Heart right ventricle (tissue), 16 donors: ENCODE measurements at regions not wholly inside any gene's neighbourhood (a gene's known extent, or its start where the extent isn't known, plus 50 kb on each side); places are given as distances from the start of the nearest gene placed in this dataset.

Experiments used
- ATAC-seq, 8 donors: fragments of 200-7000 bp; cut with Tn5 transposase; one replicate each; pipeline ENCODE4 v1.9.1; 2020; ENCODE audit warnings: mild to moderate bottlenecking in 8 of 8, moderate library complexity in 8 of 8, moderate number of reproducible peaks in 1 of 8
- DNase-seq, 2 donors: peaks; one replicate each; pipeline ENCODE4 v3.0.0-alpha.2; 2020
- H3K27ac ChIP-seq, 10 donors: fragments of 200-600 bp; sonication (generic) in 2 of 10; one replicate each; pipeline versions ENCODE4 v1.5.0 to v1.8.0; 2020 to 2022; ENCODE audit warnings: mild to moderate bottlenecking in 3 of 10
- H3K27me3 ChIP-seq, 7 donors: fragments of 200-600 bp; one replicate each; pipeline ENCODE4 v1.8.0; 2021 to 2022; ENCODE audit warnings: mild to moderate bottlenecking in 2 of 7
- H3K36me3 ChIP-seq, 9 donors: fragments of 200-600 bp; sonication (generic) in 1 of 9; one replicate each; pipeline versions ENCODE4 v1.5.0 to v1.8.0; 2020 to 2022; ENCODE audit warnings: mild to moderate bottlenecking in 2 of 9
- H3K4me1 ChIP-seq, 9 donors: fragments of 200-600 bp; sonication (generic) in 1 of 9; one replicate each; pipeline versions ENCODE4 v1.5.0 to v1.8.0; 2020 to 2022; ENCODE audit warnings: mild to moderate bottlenecking in 4 of 9
- H3K4me3 ChIP-seq, 10 donors: fragments of 200-600 bp; sonication (generic) in 2 of 10; one replicate each; pipeline versions ENCODE4 v1.5.0 to v1.8.0; 2020 to 2022; ENCODE audit warnings: mild to moderate bottlenecking in 7 of 10, moderate library complexity in 2 of 10
- H3K9me3 ChIP-seq, 11 donors: fragments of 200-600 bp in 10 of 11; sonication (generic) in 2 of 11; one replicate each; pipeline versions ENCODE4 v1.5.0 to v1.8.0; 2013 to 2022; ENCODE audit warnings: mild to moderate bottlenecking in 2 of 11, control low read depth in 1 of 11, moderate library complexity in 1 of 11
- WGBS, 2 donors: extraction: QIAGEN DNeasy Blood & Tissue Kit; methylation state at CpG; one replicate each; pipeline ENCODE4 v1.1.7; 2013; ENCODE audit warnings: inconsistent platforms in 1 of 2; 5-methylcytosine and 5-hydroxymethylcytosine counted together
- intact Hi-C, 10 donors: fragments of 100-400 bp; cut with DNase I; formaldehyde crosslinking; loops; one replicate each; pipeline versions ENCODE4 v1.11.1 to v1.14.2; 2022
- TF ChIP-seq, protein P1 (sequence below), 9 donors: fragments of 200-600 bp; sonication (generic) in 2 of 9; IDR thresholded peaks; one replicate each; pipeline versions ENCODE4 v1.5.0 to v1.8.0; 2021 to 2022; ENCODE audit warnings: antibody characterized with exemption in 9 of 9, mild to moderate bottlenecking in 5 of 9, moderate library complexity in 1 of 9
- donor health status: Arrhythmogenic right ventricular cardiomyopathy.
- donor health status: ischemic (EF 13 %, LVEDD 7.1; RV severe dilation, severe dysfunction).
- donor health status: healthy with polysubstance abuse.
- donor health status: DM: no; HTN: yes; CAD: no.
- donor health status: DM: no; HTN: no; CAD: no.
- donor health status: ischemic (EF 25% LVEDD 6.9; RV normal size, moderate dysfunction).
- donor health status: ischemic (EF 25% LVEDD 5.7; RV mildly dilated, moderate dysfunction).
- donor health status: healthy.
- donor health status: DM: yes; HTN: yes; CAD: no.
- donor health status: Ischemic cardiomyopathy.
- donor health status: ischemic (EF 35%, LVEDD 5.7; RV mildly dilated, moderate dysfunction).
- donor health status: nonischemic (EF 11% LVEDD 7.7; RV severe dilation, severe dysfunction).
- donor health status: DM: yes; HTN: yes; CAD: no.
- donor health status: PGD.
- donor health status: ischemic (EF 29% LVEDD 5.4; RV normal size, mild dysfunction).
- donor health status: nonischemic (EF 23%, LVEDD 6.1; RV moderate dilation, normal function).

DNA sequence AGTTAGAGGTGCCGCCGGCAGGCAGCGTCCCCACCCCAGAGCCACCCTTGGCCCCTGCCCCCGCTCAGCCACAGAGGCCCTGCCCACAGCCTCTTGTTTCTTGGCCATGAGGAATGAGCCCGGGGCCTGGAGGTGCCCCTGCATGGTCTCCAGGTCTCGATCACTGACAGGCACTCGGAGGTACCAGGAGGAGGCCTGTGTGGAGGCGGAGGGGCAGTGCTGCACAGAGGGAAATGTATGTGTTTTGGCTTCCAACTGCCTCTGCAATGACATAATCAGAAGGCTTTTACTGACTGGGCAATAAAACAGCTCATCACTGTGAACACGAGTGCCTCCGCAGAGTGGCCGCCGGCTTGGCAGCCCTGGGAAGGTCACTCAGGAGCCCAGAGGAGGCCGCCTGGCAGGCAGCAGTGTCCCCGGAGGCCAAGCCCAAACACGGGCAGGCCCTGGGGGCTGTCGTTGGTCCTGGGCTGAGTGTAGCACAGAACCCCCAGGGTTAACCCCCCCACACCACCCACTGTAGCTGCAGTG is 61.1 kb upstream of the GATA5 start:
- no peak overlapping the region for H3K4me3 ChIP-seq
- TF ChIP-seq, protein P1, sequence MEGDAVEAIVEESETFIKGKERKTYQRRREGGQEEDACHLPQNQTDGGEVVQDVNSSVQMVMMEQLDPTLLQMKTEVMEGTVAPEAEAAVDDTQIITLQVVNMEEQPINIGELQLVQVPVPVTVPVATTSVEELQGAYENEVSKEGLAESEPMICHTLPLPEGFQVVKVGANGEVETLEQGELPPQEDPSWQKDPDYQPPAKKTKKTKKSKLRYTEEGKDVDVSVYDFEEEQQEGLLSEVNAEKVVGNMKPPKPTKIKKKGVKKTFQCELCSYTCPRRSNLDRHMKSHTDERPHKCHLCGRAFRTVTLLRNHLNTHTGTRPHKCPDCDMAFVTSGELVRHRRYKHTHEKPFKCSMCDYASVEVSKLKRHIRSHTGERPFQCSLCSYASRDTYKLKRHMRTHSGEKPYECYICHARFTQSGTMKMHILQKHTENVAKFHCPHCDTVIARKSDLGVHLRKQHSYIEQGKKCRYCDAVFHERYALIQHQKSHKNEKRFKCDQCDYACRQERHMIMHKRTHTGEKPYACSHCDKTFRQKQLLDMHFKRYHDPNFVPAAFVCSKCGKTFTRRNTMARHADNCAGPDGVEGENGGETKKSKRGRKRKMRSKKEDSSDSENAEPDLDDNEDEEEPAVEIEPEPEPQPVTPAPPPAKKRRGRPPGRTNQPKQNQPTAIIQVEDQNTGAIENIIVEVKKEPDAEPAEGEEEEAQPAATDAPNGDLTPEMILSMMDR (IDR thresholded peaks at IDR 0.05): no peak
- intact Hi-C loops: no loop called here
- peak; percentile 58 to 63 for DNase-seq
- no peaks in the 10 kb centered on the region for H3K36me3 ChIP-seq
- H3K27me3 ChIP-seq: peaks cover 0 to 11% (median 0%) of the 10 kb centered on the region in 7 donors
- 49 to 61% methylated on average over 16 of the region's 16 CpGs for WGBS, 2 donors
- peak overlapping the region; percentile 29 to 86 (median 72) for H3K27ac ChIP-seq
- H3K9me3 ChIP-seq: no peaks in the 10 kb centered on the region
- peak; percentile 57 to 84 (median 67) for ATAC-seq
- H3K4me1 ChIP-seq: peaks cover 3 to 33% (median 14%) of the 10 kb centered on the region in 9 donors

DNA sequence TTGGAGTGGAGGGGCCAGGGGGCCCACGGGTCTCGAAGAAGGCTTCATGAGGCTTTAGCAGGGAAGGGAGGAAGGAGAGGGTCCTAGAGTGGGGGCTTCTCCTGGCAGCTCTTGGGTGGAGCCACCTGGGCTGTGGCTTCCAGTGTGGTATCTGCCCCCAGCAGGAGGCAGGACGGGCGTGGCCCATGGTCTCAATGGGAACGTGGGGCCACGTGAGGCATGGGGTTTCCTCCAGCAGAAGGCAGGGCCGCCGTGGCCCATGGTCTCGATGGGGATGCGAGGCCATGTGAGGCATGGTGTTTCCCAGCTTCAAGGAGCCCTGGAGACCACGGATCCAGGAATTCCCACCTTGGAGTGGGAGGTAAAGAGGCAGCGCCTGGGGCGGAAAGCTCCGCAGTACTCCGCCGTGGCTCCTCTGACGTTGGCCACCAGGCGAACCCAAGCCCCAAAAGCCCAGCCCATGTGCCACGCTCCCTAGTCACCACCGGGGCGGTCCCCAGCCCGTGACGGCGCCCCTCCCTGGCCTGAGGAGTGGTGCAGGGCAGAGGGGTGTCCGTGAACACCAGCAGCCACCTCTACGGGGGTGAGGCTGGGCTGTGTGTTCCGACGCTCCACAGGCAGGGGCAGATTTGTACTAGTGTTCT is 62.0 kb upstream of the GATA5 start:
- TF ChIP-seq, protein P1 (IDR thresholded peaks at IDR 0.05): no peak
- H3K27ac ChIP-seq: peak overlapping the region in 8 of 10 donors; percentile 29 to 86 (median 76)
- H3K9me3 ChIP-seq: no peaks in the 10 kb centered on the region
- H3K4me1 ChIP-seq: peaks cover 3 to 33% (median 14%) of the 10 kb centered on the region in 9 donors
- no peak overlapping the region for H3K4me3 ChIP-seq
- no peak for DNase-seq
- intact Hi-C loops: no loop called here
- no peaks in the 10 kb centered on the region for H3K36me3 ChIP-seq
- peaks cover 0 to 3% (median 0%) of the 10 kb centered on the region in 7 donors for H3K27me3 ChIP-seq
- 85 to 87% methylated on average over 28 of the region's 28 CpGs for WGBS, 2 donors
- ATAC-seq: peak in 1 of 8 donors; percentile 12

DNA sequence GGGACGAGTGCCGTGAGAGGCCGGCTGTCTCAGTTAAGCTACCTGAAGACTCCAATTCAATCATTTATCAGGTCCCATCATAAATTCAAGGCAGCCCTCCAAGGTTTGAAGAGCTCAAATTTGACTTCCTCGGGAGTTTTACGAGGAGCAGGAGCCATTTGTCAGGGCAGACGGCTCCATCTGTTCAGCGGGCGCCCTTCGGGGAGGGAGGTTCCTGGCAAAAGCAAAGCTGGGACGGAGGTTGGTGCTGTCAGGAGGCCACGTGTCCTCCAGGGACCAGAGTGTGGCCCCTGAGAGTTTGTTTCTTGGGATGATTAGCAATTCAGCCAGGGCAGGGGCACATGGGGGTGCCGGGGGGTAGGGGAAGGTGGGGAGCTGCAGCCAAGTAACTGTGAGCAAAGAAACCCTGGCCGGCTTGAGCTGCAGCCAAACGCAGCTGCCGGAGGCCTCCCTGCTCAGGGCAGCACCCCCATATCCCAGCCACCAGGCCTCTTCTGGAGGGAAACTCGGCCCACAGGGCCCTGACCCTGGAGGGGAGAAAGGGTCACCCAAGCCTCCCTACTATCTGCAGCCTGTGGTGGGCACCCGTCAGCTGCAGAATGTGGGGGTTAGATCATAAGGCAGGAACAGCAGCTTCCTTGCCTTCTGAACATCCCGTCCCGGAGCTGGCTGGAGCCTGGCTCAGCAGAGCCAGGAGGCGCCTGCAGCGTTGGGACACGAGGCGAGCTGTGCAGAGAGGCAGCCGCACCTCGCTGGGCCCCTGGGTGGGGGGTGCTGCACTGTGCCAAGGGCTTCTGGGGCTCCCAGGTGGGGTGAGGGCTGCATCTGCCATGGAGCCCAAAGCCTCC is 63.6 kb upstream of the GATA5 start:
- Histone ChIP-seq H3K4me1 (peaks cover 3 to 33% (median 14%) of the 10 kb centered on the region in 9 donors), H3K27me3 (peaks cover 0 to 3% (median 0%) of the 10 kb centered on the region in 7 donors), H3K36me3 (peaks cover 0 to 3% (median 0%) of the 10 kb centered on the region in 9 donors), H3K4me3 (no peak overlapping the region), H3K27ac (peak overlapping the region in 3 of 10 donors; percentile 43 to 73 (median 61)), H3K9me3 (peaks cover 0 to 3% (median 0%) of the 10 kb centered on the region in 11 donors)
- TF ChIP-seq, protein P1 (IDR thresholded peaks at IDR 0.05): no peak
- DNase-seq (no peak), ATAC-seq (peak in 2 of 8 donors; percentile 22 to 81)
- intact Hi-C loops: no loop called here
- 46 to 59% methylated on average over 25 of the region's 25 CpGs for WGBS, 2 donors

DNA sequence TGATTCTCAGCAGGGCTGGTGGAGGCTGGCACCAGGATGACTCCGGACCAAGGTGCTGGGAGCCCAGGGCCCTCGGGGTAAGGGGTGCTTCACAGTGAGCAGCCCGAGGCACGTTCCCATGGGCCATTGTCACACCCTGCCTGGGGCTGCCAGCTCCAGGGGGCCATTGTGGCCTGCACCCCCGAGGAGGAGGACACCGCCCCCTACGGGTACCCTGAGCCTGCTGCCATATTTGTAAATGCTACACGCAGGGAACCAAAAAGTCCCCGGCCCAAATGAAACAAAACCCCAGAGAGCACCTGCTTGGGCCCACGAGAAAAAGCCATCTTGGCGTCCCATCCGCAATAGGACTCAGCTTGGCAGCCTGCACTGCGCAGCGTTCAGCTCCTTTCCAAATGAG is 64.7 kb upstream of the GATA5 start:
- TF ChIP-seq, protein P1 (IDR thresholded peaks at IDR 0.05): no peak
- 82 to 88% methylated on average over 14 of the region's 14 CpGs for WGBS, 2 donors
- ATAC-seq: no peak
- Histone ChIP-seq H3K9me3 (peaks cover 0 to 9% (median 0%) of the 10 kb centered on the region in 11 donors), H3K36me3 (peaks cover 0 to 13% (median 0%) of the 10 kb centered on the region in 9 donors), H3K27ac (no peak overlapping the region), H3K4me1 (peaks cover 3 to 30% (median 14%) of the 10 kb centered on the region in 9 donors), H3K27me3 (peaks cover 0 to 3% (median 0%) of the 10 kb centered on the region in 7 donors), H3K4me3 (no peak overlapping the region)
- intact Hi-C loops: no loop called here
- no peak for DNase-seq
